SIG-M5 treated with dmso at 0.1 percent for 504 hours (cell line): ENCODE measurements at regions not wholly inside any gene's neighbourhood (a gene's known extent, or its start where the extent isn't known, plus 50 kb on each side); places are given as distances from the start of the nearest gene placed in this dataset.

Experiments used
- DNase-seq: peaks from one replicate; lab custom pipeline; 2025; ENCODE audit not compliant: unreplicated experiment; lab: John Stamatoyannopoulos, UW

GRCh38 chr22:47801541-47802245 lies 1039.2 kb downstream of the TBC1D22A start:
- no peak for DNase-seq

GRCh38 chr22:47798229-47798628 lies 1035.8 kb downstream of the TBC1D22A start:
- no peak for DNase-seq

GRCh38 chr22:47797342-47797945 lies 1035.0 kb downstream of the TBC1D22A start:
- no peak for DNase-seq

GRCh38 chr22:47796128-47796908 lies 1033.9 kb downstream of the TBC1D22A start:
- no peak for DNase-seq

- DNase-seq, result no peak
Measured at GRCh38 chr22:47795477-47796127, 1033.2 kb downstream of the TBC1D22A start.

GRCh38 chr22:47794851-47795250 lies 1032.4 kb downstream of the TBC1D22A start:
- no peak for DNase-seq

GRCh38 chr22:47793304-47794101 lies 1031.1 kb downstream of the TBC1D22A start:
- no peak for DNase-seq

- DNase-seq, result no peak
Measured at GRCh38 chr22:47789171-47789570, 1026.7 kb downstream of the TBC1D22A start.

GRCh38 chr22:47788461-47788860 lies 1026.0 kb downstream of the TBC1D22A start:
- no peak for DNase-seq

- no peak for DNase-seq
Measured at GRCh38 chr22:47787501-47788227, 1025.2 kb downstream of the TBC1D22A start.

- DNase-seq, result no peak
Measured at GRCh38 chr22:47786650-47787290, 1024.3 kb downstream of the TBC1D22A start.

- DNase-seq, result no peak
Measured at GRCh38 chr22:47784991-47785390, 1022.5 kb downstream of the TBC1D22A start.

- no peak for DNase-seq
Measured at GRCh38 chr22:47784367-47784983, 1022.0 kb downstream of the TBC1D22A start.

GRCh38 chr22:47783433-47784366 lies 1021.2 kb downstream of the TBC1D22A start:
- no peak for DNase-seq

- DNase-seq, result no peak
Measured at GRCh38 chr22:47782328-47783075, 1020.1 kb downstream of the TBC1D22A start.

GRCh38 chr22:47781427-47782111 lies 1019.1 kb downstream of the TBC1D22A start:
- no peak for DNase-seq

GRCh38 chr22:47781024-47781423 lies 1018.6 kb downstream of the TBC1D22A start:
- DNase-seq, result no peak
